ENCODE measurements at regions not wholly inside any gene's neighbourhood (a gene's known extent, or its start where the extent isn't known, plus 50 kb on each side); places are given as distances from the start of the nearest gene placed in this dataset.

DNA sequence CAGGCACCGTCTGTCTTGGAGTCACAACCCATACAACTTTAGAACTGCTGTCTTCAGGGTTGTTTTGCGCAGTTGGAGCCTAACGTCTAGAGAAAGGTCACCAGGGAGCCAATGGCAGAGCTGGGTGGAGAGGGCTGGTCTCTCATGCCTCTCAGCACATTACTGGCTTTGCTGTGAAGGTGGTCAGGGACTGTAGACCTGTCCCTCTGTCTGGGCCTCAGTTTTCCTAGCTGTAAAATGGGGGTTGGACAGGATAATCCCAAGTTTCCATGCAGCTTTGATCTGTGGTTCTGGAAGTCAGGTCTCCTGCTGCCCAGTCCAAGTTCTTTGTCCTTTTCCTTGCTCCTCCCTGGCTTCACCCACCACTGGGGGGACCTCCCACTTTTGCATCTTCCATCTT, 52.2 kb upstream of the EPB41L1 start (continued):
- TF ChIP-seq, protein P1, sequence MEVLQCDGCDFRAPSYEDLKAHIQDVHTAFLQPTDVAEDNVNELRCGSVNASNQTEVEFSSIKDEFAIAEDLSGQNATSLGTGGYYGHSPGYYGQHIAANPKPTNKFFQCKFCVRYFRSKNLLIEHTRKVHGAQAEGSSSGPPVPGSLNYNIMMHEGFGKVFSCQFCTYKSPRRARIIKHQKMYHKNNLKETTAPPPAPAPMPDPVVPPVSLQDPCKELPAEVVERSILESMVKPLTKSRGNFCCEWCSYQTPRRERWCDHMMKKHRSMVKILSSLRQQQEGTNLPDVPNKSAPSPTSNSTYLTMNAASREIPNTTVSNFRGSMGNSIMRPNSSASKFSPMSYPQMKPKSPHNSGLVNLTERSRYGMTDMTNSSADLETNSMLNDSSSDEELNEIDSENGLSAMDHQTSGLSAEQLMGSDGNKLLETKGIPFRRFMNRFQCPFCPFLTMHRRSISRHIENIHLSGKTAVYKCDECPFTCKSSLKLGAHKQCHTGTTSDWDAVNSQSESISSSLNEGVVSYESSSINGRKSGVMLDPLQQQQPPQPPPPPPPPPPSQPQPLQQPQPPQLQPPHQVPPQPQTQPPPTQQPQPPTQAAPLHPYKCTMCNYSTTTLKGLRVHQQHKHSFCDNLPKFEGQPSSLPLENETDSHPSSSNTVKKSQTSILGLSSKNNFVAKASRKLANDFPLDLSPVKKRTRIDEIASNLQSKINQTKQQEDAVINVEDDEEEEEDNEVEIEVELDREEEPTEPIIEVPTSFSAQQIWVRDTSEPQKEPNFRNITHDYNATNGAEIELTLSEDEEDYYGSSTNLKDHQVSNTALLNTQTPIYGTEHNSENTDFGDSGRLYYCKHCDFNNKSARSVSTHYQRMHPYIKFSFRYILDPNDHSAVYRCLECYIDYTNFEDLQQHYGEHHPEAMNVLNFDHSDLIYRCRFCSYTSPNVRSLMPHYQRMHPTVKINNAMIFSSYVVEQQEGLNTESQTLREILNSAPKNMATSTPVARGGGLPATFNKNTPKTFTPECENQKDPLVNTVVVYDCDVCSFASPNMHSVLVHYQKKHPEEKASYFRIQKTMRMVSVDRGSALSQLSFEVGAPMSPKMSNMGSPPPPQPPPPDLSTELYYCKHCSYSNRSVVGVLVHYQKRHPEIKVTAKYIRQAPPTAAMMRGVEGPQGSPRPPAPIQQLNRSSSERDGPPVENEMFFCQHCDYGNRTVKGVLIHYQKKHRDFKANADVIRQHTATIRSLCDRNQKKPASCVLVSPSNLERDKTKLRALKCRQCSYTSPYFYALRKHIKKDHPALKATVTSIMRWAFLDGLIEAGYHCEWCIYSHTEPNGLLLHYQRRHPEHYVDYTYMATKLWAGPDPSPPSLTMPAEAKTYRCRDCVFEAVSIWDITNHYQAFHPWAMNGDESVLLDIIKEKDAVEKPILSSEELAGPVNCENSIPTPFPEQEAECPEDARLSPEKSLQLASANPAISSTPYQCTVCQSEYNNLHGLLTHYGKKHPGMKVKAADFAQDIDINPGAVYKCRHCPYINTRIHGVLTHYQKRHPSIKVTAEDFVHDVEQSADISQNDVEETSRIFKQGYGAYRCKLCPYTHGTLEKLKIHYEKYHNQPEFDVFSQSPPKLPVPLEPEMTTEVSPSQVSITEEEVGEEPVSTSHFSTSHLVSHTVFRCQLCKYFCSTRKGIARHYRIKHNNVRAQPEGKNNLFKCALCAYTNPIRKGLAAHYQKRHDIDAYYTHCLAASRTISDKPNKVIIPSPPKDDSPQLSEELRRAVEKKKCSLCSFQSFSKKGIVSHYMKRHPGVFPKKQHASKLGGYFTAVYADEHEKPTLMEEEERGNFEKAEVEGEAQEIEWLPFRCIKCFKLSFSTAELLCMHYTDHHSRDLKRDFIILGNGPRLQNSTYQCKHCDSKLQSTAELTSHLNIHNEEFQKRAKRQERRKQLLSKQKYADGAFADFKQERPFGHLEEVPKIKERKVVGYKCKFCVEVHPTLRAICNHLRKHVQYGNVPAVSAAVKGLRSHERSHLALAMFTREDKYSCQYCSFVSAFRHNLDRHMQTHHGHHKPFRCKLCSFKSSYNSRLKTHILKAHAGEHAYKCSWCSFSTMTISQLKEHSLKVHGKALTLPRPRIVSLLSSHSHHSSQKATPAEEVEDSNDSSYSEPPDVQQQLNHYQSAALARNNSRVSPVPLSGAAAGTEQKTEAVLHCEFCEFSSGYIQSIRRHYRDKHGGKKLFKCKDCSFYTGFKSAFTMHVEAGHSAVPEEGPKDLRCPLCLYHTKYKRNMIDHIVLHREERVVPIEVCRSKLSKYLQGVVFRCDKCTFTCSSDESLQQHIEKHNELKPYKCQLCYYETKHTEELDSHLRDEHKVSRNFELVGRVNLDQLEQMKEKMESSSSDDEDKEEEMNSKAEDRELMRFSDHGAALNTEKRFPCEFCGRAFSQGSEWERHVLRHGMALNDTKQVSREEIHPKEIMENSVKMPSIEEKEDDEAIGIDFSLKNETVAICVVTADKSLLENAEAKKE (CRISPR knock-in tag; IDR thresholded peaks at IDR 0.05) = no peak
- no peak for TF ChIP-seq NANOG (IDR thresholded peaks at IDR 0.05; ENCODE audit: borderline replicate concordance)
- TF ChIP-seq, protein P2, sequence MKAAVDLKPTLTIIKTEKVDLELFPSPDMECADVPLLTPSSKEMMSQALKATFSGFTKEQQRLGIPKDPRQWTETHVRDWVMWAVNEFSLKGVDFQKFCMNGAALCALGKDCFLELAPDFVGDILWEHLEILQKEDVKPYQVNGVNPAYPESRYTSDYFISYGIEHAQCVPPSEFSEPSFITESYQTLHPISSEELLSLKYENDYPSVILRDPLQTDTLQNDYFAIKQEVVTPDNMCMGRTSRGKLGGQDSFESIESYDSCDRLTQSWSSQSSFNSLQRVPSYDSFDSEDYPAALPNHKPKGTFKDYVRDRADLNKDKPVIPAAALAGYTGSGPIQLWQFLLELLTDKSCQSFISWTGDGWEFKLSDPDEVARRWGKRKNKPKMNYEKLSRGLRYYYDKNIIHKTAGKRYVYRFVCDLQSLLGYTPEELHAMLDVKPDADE (IDR thresholded peaks at IDR 0.05) = no peak
- no peak for TF ChIP-seq JUNB (IDR thresholded peaks at IDR 0.05; ENCODE audit: unreplicated experiment)
- TF ChIP-seq CREB1 (CRISPR knock-in tag; IDR thresholded peaks at IDR 0.05; ENCODE audit: low read depth) = no peak
- no peak for TF ChIP-seq ZNF331 (CRISPR knock-in tag; IDR thresholded peaks at IDR 0.05; ENCODE audit: low read depth)

DNA sequence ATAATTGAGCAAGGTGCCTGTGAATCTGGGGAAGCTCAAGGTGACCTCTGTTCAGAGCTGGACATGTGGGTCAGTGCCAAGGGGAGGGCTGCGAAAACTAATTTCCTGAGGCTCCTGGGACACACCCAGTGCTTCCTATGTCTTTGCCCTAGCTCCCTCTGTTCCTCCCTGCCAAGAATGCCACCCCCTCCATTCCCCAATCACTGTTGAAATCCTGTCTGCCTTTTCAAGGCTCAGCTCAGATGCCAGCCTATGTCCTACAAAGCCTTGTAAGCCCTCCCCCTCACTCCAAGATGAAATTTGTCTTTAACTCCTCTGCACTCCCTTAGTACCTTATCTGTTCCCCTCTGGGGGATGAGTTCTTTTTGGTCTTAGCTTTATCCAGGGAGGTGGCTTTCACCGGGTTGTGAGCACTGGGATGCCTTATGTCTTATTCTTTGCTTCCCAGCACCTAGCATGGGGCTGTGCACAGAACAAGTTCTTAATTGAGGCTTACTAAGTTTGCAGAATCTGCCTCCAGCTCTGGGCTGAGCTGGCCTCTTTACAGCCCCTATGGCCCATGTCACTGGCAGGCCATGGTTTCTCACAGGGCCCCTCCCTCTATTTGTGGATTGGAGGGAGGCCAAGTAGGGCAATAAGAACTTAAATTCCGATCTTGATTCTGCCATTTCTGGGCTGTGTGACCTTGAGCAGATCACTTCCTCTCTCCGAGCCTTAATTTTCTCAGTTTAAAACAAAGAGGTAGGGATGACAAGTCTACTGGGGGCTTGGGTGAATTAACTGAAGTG, 51.5 kb upstream of the EPB41L1 start:
- H3K4me2 ChIP-seq = no peak overlapping the region
- peaks cover 5% of the 10 kb centered on the region; the same call in 1 of the 2 replicates for H4K20me1 ChIP-seq (replicated peaks; ENCODE audit: insufficient read depth)
- no peak overlapping the region for H3K4me3 ChIP-seq
- no peaks in the 10 kb centered on the region for H3K36me3 ChIP-seq (ENCODE audit: insufficient read depth)
- H3K4me1 Mint-ChIP-seq = peaks cover 13% of the 10 kb centered on the region
- no peaks in the 10 kb centered on the region for H3K9me2 ChIP-seq (ENCODE audit: insufficient read depth)
- H3K9me3 Mint-ChIP-seq = no peaks in the 10 kb centered on the region
- H2AFZ ChIP-seq = no peak overlapping the region
- no peak for ATAC-seq
- H3F3A ChIP-seq (replicated peaks; ENCODE audit: low read depth) = no peaks in the 10 kb centered on the region; the same call in 1 of the 2 replicates
- peaks cover 50% of the 10 kb centered on the region for H3K27me3 Mint-ChIP-seq (ENCODE audit: insufficient read depth, low read depth, poor library complexity)
- no peak overlapping the region for H3K27ac Mint-ChIP-seq
- H3K79me2 ChIP-seq (replicated peaks; ENCODE audit: insufficient read depth) = no peaks in the 10 kb centered on the region
- H3K4me1 ChIP-seq (ENCODE audit: insufficient read depth) = peaks cover 6% of the 10 kb centered on the region; the same call in 1 of the 2 replicates
- no peak for TF ChIP-seq EZH2 (IDR thresholded peaks at IDR 0.05; ENCODE audit: low read depth, unreplicated experiment)
- TF ChIP-seq ZNF331 (CRISPR knock-in tag; IDR thresholded peaks at IDR 0.05; ENCODE audit: low read depth) = no peak
- TF ChIP-seq STAT1 (IDR thresholded peaks at IDR 0.05; ENCODE audit: unreplicated experiment) = no peak
- TF ChIP-seq ZNF114 (CRISPR knock-in tag; IDR thresholded peaks at IDR 0.05) = no peak
- no peak for TF ChIP-seq JUNB (IDR thresholded peaks at IDR 0.05; ENCODE audit: unreplicated experiment)
- H3K27ac ChIP-seq (ENCODE audit: low read depth) = no peak overlapping the region
- H3K27me3 ChIP-seq (ENCODE audit: insufficient read depth) = peaks cover 32% of the 10 kb centered on the region
- DNase-seq (ENCODE audit: low spot score) = no peak
- H3K36me3 Mint-ChIP-seq (ENCODE audit: low read depth) = no peaks in the 10 kb centered on the region
- no peak overlapping the region for H3K4me3 Mint-ChIP-seq

All from GM23338 (cell line).